ENCODE measurements at regions not wholly inside any gene's neighbourhood (a gene's known extent, or its start where the extent isn't known, plus 50 kb on each side); places are given as distances from the start of the nearest gene placed in this dataset.
"Not testable (repeated sequence)": the region's sequence is repeated elsewhere in the genome, so short reads cannot be mapped to it uniquely, and the experiment has no call there.

DNA sequence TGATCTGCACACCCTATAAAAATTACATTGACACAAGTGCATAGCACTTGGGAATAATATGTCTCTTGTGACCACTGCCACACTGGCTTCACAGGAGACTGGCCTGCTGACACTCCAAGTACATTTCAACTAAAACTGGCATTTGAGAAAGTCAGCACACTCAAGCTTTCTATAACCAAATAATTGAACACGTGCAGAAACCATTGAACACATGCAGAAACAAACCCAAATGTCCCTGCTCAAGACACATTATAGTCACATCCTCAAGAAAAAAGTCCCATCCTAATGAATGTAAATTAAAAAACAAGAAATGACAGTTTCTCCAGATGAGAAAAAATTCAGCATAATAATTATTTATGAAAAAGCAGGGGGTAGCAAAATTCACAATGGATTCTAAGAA, 1859.1 kb upstream of the PCDH20 start:
- H3F3A ChIP-seq (ENCODE audit: insufficient read depth): no peaks in the 10 kb centered on the region
- TF ChIP-seq, protein P1, sequence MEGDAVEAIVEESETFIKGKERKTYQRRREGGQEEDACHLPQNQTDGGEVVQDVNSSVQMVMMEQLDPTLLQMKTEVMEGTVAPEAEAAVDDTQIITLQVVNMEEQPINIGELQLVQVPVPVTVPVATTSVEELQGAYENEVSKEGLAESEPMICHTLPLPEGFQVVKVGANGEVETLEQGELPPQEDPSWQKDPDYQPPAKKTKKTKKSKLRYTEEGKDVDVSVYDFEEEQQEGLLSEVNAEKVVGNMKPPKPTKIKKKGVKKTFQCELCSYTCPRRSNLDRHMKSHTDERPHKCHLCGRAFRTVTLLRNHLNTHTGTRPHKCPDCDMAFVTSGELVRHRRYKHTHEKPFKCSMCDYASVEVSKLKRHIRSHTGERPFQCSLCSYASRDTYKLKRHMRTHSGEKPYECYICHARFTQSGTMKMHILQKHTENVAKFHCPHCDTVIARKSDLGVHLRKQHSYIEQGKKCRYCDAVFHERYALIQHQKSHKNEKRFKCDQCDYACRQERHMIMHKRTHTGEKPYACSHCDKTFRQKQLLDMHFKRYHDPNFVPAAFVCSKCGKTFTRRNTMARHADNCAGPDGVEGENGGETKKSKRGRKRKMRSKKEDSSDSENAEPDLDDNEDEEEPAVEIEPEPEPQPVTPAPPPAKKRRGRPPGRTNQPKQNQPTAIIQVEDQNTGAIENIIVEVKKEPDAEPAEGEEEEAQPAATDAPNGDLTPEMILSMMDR (IDR thresholded peaks at IDR 0.05; ENCODE audit: insufficient read depth, low read length, poor library complexity, severe bottlenecking): no peak
- TF ChIP-seq EZH2phosphoT487 (conservative IDR thresholded peaks at IDR 0.05; ENCODE audit: low read length): no peak
- no peak overlapping the region for H3K27ac ChIP-seq (ENCODE audit: low read depth, low read length)
- H3K4me3 ChIP-seq (ENCODE audit: insufficient read depth, low read length, poor library complexity, severe bottlenecking): no peak overlapping the region
- no peaks in the 10 kb centered on the region for H3K79me2 ChIP-seq (ENCODE audit: insufficient read depth, low read length)
- no peak overlapping the region for H3K4me2 ChIP-seq (ENCODE audit: low read depth, low read length, poor library complexity, severe bottlenecking)
- no peak overlapping the region for H3K9ac ChIP-seq (ENCODE audit: low read length)
- H3K36me3 ChIP-seq (ENCODE audit: low read length): no peaks in the 10 kb centered on the region
- H3K27me3 ChIP-seq (ENCODE audit: low read length): no peaks in the 10 kb centered on the region
- no peaks in the 10 kb centered on the region for H4K20me1 ChIP-seq (ENCODE audit: low read depth, low read length)
- no peaks in the 10 kb centered on the region for H3K9me2 ChIP-seq (replicated peaks; ENCODE audit: insufficient read depth, low read length)
- peaks cover 9% of the 10 kb centered on the region; the same call in 1 of the 2 replicates for H3K9me3 ChIP-seq (ENCODE audit: insufficient read depth, low read length)
- no peak overlapping the region for H2AFZ ChIP-seq (ENCODE audit: low read depth, low read length, severe bottlenecking)

DNA sequence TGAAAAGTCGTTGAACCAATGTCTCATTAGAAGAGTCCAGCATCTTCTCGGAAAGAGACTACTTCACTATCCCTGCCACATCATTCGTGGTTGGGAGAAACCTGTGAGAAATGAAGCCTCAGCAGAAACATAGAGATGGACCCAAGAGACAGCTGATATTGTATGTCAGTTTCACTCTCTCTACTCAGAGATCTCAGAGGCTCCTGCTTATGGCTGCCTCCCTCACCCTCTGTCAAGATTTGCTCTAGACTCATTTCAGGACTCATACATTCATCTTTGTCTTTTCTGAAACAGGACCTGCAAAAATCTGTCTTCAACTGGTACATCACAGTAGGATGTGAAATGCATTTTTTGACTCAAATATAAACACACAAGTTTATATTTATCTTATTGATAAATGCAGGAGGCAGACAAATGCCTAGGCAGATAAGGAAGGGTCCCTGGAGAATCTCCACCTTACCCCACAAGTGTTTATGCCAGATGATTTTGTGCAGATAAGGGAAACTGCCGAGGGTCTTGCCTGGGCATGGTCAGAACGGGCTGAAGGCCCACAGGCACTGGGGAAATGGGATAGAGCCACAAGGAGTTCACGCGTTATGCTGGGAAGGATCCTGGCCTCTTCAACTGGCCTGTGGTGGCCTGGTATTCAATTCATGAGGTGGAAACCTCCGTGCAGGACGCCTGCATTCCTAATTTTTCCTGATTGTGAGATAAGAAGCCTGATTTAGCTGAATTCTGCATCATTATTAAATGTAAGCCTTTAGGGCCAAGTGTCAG, 1834.0 kb upstream of the PCDH20 start:
- Histone ChIP-seq H3K9me2 (replicated peaks; ENCODE audit: insufficient read depth, low read length) (no peaks in the 10 kb centered on the region), H3F3A (ENCODE audit: insufficient read depth) (no peaks in the 10 kb centered on the region), H3K9me3 (ENCODE audit: insufficient read depth, low read length) (no peaks in the 10 kb centered on the region), H3K4me3 (ENCODE audit: insufficient read depth, low read length, poor library complexity, severe bottlenecking) (no peak overlapping the region), H3K27ac (ENCODE audit: low read depth, low read length) (no peak overlapping the region), H4K20me1 (ENCODE audit: low read depth, low read length) (no peaks in the 10 kb centered on the region), H3K4me2 (ENCODE audit: low read depth, low read length, poor library complexity, severe bottlenecking) (no peak overlapping the region), H3K27me3 (ENCODE audit: low read length) (no peaks in the 10 kb centered on the region), H3K36me3 (ENCODE audit: low read length) (no peaks in the 10 kb centered on the region), H3K9ac (ENCODE audit: low read length) (no peak overlapping the region), H3K79me2 (ENCODE audit: insufficient read depth, low read length) (no peaks in the 10 kb centered on the region), H2AFZ (ENCODE audit: low read depth, low read length, severe bottlenecking) (peak overlapping the region; percentile 74)
- no peak for TF ChIP-seq EZH2phosphoT487 (conservative IDR thresholded peaks at IDR 0.05; ENCODE audit: low read length)
- TF ChIP-seq, protein P1 (IDR thresholded peaks at IDR 0.05; ENCODE audit: insufficient read depth, low read length, poor library complexity, severe bottlenecking): no peak

DNA sequence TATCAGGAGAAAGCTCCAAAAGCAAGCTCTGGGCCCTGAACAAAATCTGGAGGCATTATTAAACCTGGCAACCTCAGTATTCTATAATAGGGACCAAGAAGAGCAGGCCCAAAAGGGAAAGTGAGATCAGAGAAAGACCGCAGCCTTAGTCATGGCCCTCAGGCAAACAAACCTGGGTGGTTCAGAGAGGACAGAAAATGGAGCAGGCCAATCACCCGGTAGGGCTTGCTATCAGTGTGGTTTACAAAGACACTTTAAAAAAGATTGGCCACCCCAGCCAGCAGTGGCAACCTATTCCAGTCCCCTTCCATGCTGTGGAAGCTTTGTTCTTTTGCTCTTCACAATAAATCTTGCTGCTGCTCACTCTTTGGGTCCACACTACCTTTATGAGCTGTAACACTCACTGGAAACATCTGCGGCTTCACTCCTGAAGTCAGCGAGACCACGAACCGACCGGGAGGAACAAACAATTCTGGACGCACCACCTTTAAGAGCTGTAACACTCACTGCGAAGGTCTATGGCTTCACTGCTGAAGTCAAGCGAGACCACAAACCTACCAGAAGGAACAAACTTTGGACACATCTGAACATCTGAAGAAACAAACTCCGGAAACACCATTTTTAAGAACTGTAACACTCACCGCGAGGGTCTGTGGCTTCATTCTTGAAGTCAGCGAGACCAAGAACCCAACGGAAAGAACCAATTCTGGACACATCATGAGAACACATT, 1821.2 kb upstream of the PCDH20 start:
- H3K27ac ChIP-seq (ENCODE audit: low read depth, low read length); H3F3A ChIP-seq (ENCODE audit: insufficient read depth); H3K36me3 ChIP-seq (ENCODE audit: low read length); H3K9ac ChIP-seq (ENCODE audit: low read length); H2AFZ ChIP-seq (ENCODE audit: low read depth, low read length, severe bottlenecking); H3K9me3 ChIP-seq (ENCODE audit: insufficient read depth, low read length); H3K27me3 ChIP-seq (ENCODE audit: low read length); H3K4me2 ChIP-seq (ENCODE audit: low read depth, low read length, poor library complexity, severe bottlenecking); H3K79me2 ChIP-seq (ENCODE audit: insufficient read depth, low read length); H3K9me2 ChIP-seq (replicated peaks; ENCODE audit: insufficient read depth, low read length); H4K20me1 ChIP-seq (ENCODE audit: low read depth, low read length); H3K4me3 ChIP-seq (ENCODE audit: insufficient read depth, low read length, poor library complexity, severe bottlenecking): not testable (repeated sequence)

DNA sequence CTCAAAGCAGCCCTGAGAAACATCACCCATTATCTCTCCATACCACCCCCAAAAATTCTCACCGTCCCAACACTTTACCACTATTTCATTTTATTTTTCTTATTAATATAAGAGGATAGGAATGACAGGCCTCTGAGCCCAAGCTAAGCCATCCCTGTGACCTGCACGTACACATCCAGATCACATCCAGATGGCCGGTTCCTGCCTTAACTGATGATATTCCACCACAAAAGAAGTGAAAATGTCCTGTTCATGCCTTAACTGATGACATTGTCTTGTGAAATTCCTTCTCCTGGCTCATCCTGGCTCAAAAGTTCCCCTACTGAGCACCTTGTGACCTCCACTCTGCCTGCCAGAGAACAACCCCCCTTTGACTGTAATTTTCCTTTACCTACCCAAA, 1802.9 kb upstream of the PCDH20 start:
- H3K27ac ChIP-seq (ENCODE audit: low read depth, low read length); H3K36me3 ChIP-seq (ENCODE audit: low read length); H3K79me2 ChIP-seq (ENCODE audit: insufficient read depth, low read length); H3K9me2 ChIP-seq (replicated peaks; ENCODE audit: insufficient read depth, low read length); H3K27me3 ChIP-seq (ENCODE audit: low read length); H4K20me1 ChIP-seq (ENCODE audit: low read depth, low read length); H3K9ac ChIP-seq (ENCODE audit: low read length); H3F3A ChIP-seq (ENCODE audit: insufficient read depth); H2AFZ ChIP-seq (ENCODE audit: low read depth, low read length, severe bottlenecking); H3K4me2 ChIP-seq (ENCODE audit: low read depth, low read length, poor library complexity, severe bottlenecking); H3K9me3 ChIP-seq (ENCODE audit: insufficient read depth, low read length); H3K4me3 ChIP-seq (ENCODE audit: insufficient read depth, low read length, poor library complexity, severe bottlenecking): not testable (repeated sequence)

All from SU-DHL-6 (cell line).